ENCODE measurements at regions not wholly inside any gene's neighbourhood (a gene's known extent, or its start where the extent isn't known, plus 50 kb on each side); places are given as distances from the start of the nearest gene placed in this dataset.
"Not testable (repeated sequence)": the region's sequence is repeated elsewhere in the genome, so short reads cannot be mapped to it uniquely, and the experiment has no call there.

- H3K4me3 ChIP-seq (ENCODE audit: low read depth, low read length), result peak overlapping the region; percentile 21
- no peak for DNase-seq (ENCODE audit: low read depth)
These were observed 97.8 kb upstream of the COL1A2 start for GRCh38 chr7:94296881-94297280.

- H3K4me3 ChIP-seq (ENCODE audit: low read depth, low read length), result peak overlapping the region; percentile 21
- DNase-seq (ENCODE audit: low read depth), result peak; percentile 94
These were observed 97.3 kb upstream of the COL1A2 start for GRCh38 chr7:94297397-94297838.

GRCh38 chr7:94298943-94299342 lies 95.8 kb upstream of the COL1A2 start:
- no peak overlapping the region for H3K4me3 ChIP-seq (ENCODE audit: low read depth, low read length)
- peak; percentile 59 for DNase-seq (ENCODE audit: low read depth)

- no peak for DNase-seq (ENCODE audit: low read depth)
- H3K4me3 ChIP-seq (ENCODE audit: low read depth, low read length), result no peak overlapping the region
These were observed 94.4 kb upstream of the COL1A2 start for GRCh38 chr7:94300176-94300835.

GRCh38 chr7:94301024-94301586 lies 93.6 kb upstream of the COL1A2 start:
- peak; percentile 98 for DNase-seq (ENCODE audit: low read depth)
- peak overlapping the region; percentile 12 for H3K4me3 ChIP-seq (ENCODE audit: low read depth, low read length)

- no peak for DNase-seq (ENCODE audit: low read depth)
These were observed 91.6 kb upstream of the COL1A2 start for GRCh38 chr7:94303118-94303517.

GRCh38 chr7:94303695-94304094 lies 91.0 kb upstream of the COL1A2 start:
- peak; percentile 72 for DNase-seq (ENCODE audit: low read depth)
- H3K4me3 ChIP-seq (ENCODE audit: low read depth, low read length), result no peak overlapping the region

More at GRCh38 chr7:94303118-94303517, 91.6 kb upstream of the COL1A2 start:
- no peak overlapping the region for H3K4me3 ChIP-seq (ENCODE audit: low read depth, low read length)

- DNase-seq (ENCODE audit: low read depth), result no peak
- H3K4me3 ChIP-seq (ENCODE audit: low read depth, low read length), result no peak overlapping the region
These were observed 89.8 kb upstream of the COL1A2 start for GRCh38 chr7:94304878-94305277.

GRCh38 chr7:94305836-94306235 lies 88.9 kb upstream of the COL1A2 start:
- no peak overlapping the region for H3K4me3 ChIP-seq (ENCODE audit: low read depth, low read length)
- no peak for DNase-seq (ENCODE audit: low read depth)

GRCh38 chr7:94307399-94308048 lies 87.2 kb upstream of the COL1A2 start:
- H3K4me3 ChIP-seq (ENCODE audit: low read depth, low read length), result no peak overlapping the region
- DNase-seq (ENCODE audit: low read depth), result no peak

- H3K4me3 ChIP-seq (ENCODE audit: low read depth, low read length), result no peak overlapping the region
- DNase-seq (ENCODE audit: low read depth), result no peak
These were observed 83.2 kb upstream of the COL1A2 start for GRCh38 chr7:94311515-94311914.

GRCh38 chr7:94313926-94314325 lies 80.8 kb upstream of the COL1A2 start:
- H3K4me3 ChIP-seq (ENCODE audit: low read depth, low read length), result no peak overlapping the region
- DNase-seq (ENCODE audit: low read depth), result peak; percentile 70

GRCh38 chr7:94314413-94315410 lies 80.0 kb upstream of the COL1A2 start:
- H3K4me3 ChIP-seq (ENCODE audit: low read depth, low read length), result no peak overlapping the region
- DNase-seq (ENCODE audit: low read depth), result no peak

- H3K4me3 ChIP-seq (ENCODE audit: low read depth, low read length); DNase-seq (ENCODE audit: low read depth): not testable (repeated sequence)
These were observed 73.6 kb upstream of the COL1A2 start for GRCh38 chr7:94321138-94321537.

GRCh38 chr7:94323844-94324243 lies 70.9 kb upstream of the COL1A2 start:
- no peak overlapping the region for H3K4me3 ChIP-seq (ENCODE audit: low read depth, low read length)
- DNase-seq (ENCODE audit: low read depth), result no peak

GRCh38 chr7:94324380-94325121 lies 70.1 kb upstream of the COL1A2 start:
- no peak overlapping the region for H3K4me3 ChIP-seq (ENCODE audit: low read depth, low read length)
- DNase-seq (ENCODE audit: low read depth), result no peak

- H3K4me3 ChIP-seq (ENCODE audit: low read depth, low read length), result no peak overlapping the region
- no peak for DNase-seq (ENCODE audit: low read depth)
These were observed 69.6 kb upstream of the COL1A2 start for GRCh38 chr7:94325122-94325475.

GRCh38 chr7:94330269-94331020 lies 64.2 kb upstream of the COL1A2 start:
- no peak for DNase-seq (ENCODE audit: low read depth)
- H3K4me3 ChIP-seq (ENCODE audit: low read depth, low read length), result no peak overlapping the region
